ENCODE measurements at regions not wholly inside any gene's neighbourhood (a gene's known extent, or its start where the extent isn't known, plus 50 kb on each side); places are given as distances from the start of the nearest gene placed in this dataset.
"Not testable (repeated sequence)": the region's sequence is repeated elsewhere in the genome, so short reads cannot be mapped to it uniquely, and the experiment has no call there.

DNA sequence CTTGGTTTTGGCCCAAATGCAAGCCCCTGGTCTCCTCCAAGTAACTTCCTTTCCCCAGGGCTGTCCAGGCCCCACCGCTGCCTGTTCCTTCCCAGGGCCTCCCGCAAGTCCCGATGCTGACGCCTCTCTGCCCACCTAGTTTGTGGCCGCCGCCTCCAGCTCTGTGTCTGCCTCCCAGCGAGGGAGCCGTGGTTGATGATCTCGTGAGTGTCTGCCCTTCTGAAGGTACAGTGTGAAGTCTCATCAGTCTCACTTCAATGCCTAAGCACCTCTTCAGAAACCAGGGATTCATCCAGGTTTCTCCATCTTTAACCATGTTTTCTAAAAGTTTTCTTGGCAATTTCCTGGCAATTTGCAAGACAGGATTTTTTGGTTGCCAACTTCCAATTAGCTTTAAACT, 127.5 kb downstream of the TMEM121 start:
- TF ChIP-seq POLR2AphosphoS5 (IDR thresholded peaks at IDR 0.05; ENCODE audit: low read depth); EZH2 (IDR thresholded peaks at IDR 0.05; ENCODE audit: low read depth, unreplicated experiment); EZH2phosphoT487 (IDR thresholded peaks at IDR 0.05; ENCODE audit: unreplicated experiment); CREB1 (CRISPR knock-in tag; IDR thresholded peaks at IDR 0.05; ENCODE audit: low read depth): not testable (repeated sequence)
- TF ChIP-seq, protein P1, sequence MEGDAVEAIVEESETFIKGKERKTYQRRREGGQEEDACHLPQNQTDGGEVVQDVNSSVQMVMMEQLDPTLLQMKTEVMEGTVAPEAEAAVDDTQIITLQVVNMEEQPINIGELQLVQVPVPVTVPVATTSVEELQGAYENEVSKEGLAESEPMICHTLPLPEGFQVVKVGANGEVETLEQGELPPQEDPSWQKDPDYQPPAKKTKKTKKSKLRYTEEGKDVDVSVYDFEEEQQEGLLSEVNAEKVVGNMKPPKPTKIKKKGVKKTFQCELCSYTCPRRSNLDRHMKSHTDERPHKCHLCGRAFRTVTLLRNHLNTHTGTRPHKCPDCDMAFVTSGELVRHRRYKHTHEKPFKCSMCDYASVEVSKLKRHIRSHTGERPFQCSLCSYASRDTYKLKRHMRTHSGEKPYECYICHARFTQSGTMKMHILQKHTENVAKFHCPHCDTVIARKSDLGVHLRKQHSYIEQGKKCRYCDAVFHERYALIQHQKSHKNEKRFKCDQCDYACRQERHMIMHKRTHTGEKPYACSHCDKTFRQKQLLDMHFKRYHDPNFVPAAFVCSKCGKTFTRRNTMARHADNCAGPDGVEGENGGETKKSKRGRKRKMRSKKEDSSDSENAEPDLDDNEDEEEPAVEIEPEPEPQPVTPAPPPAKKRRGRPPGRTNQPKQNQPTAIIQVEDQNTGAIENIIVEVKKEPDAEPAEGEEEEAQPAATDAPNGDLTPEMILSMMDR (conservative IDR thresholded peaks at IDR 0.05; ENCODE audit: low read depth in 2 of 2) = not testable (repeated sequence)
- TF ChIP-seq, protein P2, sequence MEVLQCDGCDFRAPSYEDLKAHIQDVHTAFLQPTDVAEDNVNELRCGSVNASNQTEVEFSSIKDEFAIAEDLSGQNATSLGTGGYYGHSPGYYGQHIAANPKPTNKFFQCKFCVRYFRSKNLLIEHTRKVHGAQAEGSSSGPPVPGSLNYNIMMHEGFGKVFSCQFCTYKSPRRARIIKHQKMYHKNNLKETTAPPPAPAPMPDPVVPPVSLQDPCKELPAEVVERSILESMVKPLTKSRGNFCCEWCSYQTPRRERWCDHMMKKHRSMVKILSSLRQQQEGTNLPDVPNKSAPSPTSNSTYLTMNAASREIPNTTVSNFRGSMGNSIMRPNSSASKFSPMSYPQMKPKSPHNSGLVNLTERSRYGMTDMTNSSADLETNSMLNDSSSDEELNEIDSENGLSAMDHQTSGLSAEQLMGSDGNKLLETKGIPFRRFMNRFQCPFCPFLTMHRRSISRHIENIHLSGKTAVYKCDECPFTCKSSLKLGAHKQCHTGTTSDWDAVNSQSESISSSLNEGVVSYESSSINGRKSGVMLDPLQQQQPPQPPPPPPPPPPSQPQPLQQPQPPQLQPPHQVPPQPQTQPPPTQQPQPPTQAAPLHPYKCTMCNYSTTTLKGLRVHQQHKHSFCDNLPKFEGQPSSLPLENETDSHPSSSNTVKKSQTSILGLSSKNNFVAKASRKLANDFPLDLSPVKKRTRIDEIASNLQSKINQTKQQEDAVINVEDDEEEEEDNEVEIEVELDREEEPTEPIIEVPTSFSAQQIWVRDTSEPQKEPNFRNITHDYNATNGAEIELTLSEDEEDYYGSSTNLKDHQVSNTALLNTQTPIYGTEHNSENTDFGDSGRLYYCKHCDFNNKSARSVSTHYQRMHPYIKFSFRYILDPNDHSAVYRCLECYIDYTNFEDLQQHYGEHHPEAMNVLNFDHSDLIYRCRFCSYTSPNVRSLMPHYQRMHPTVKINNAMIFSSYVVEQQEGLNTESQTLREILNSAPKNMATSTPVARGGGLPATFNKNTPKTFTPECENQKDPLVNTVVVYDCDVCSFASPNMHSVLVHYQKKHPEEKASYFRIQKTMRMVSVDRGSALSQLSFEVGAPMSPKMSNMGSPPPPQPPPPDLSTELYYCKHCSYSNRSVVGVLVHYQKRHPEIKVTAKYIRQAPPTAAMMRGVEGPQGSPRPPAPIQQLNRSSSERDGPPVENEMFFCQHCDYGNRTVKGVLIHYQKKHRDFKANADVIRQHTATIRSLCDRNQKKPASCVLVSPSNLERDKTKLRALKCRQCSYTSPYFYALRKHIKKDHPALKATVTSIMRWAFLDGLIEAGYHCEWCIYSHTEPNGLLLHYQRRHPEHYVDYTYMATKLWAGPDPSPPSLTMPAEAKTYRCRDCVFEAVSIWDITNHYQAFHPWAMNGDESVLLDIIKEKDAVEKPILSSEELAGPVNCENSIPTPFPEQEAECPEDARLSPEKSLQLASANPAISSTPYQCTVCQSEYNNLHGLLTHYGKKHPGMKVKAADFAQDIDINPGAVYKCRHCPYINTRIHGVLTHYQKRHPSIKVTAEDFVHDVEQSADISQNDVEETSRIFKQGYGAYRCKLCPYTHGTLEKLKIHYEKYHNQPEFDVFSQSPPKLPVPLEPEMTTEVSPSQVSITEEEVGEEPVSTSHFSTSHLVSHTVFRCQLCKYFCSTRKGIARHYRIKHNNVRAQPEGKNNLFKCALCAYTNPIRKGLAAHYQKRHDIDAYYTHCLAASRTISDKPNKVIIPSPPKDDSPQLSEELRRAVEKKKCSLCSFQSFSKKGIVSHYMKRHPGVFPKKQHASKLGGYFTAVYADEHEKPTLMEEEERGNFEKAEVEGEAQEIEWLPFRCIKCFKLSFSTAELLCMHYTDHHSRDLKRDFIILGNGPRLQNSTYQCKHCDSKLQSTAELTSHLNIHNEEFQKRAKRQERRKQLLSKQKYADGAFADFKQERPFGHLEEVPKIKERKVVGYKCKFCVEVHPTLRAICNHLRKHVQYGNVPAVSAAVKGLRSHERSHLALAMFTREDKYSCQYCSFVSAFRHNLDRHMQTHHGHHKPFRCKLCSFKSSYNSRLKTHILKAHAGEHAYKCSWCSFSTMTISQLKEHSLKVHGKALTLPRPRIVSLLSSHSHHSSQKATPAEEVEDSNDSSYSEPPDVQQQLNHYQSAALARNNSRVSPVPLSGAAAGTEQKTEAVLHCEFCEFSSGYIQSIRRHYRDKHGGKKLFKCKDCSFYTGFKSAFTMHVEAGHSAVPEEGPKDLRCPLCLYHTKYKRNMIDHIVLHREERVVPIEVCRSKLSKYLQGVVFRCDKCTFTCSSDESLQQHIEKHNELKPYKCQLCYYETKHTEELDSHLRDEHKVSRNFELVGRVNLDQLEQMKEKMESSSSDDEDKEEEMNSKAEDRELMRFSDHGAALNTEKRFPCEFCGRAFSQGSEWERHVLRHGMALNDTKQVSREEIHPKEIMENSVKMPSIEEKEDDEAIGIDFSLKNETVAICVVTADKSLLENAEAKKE (CRISPR knock-in tag; IDR thresholded peaks at IDR 0.05) = not testable (repeated sequence)
